ENCODE measurements at regions not wholly inside any gene's neighbourhood (a gene's known extent, or its start where the extent isn't known, plus 50 kb on each side); places are given as distances from the start of the nearest gene placed in this dataset.

- TF ChIP-seq POLR2A (IDR thresholded peaks at IDR 0.05; ENCODE audit: low read length) (no peak), GATA1 (IDR thresholded peaks at IDR 0.05; ENCODE audit: low read depth, low read length) (no peak)
These were observed 103.5 kb upstream of the PTPRT start for GRCh38 chr20:43293068-43293786.

Data from erythroblast (primary cell).